Stimulated activated CD4-positive, alpha-beta T cell treated with anti-CD3 and anti-CD28 coated beads, Interleukin-12 subunit alpha, Interleukin-12 subunit beta, amount 100 ng/mL, for 4 hours (primary cell): ENCODE measurements at regions not wholly inside any gene's neighbourhood (a gene's known extent, or its start where the extent isn't known, plus 50 kb on each side); places are given as distances from the start of the nearest gene placed in this dataset.
"Not testable (repeated sequence)": the region's sequence is repeated elsewhere in the genome, so short reads cannot be mapped to it uniquely, and the experiment has no call there.

Experiments
- DNase-seq: peaks from one replicate; pipeline ENCODE4 v3.0.0-alpha.2; 2020

- no peak for DNase-seq
These were observed 1032.4 kb upstream of the MIR17HG start for GRCh38 chr13:90315061-90315460.

- no peak for DNase-seq
These were observed 1026.8 kb upstream of the MIR17HG start for GRCh38 chr13:90320664-90321063.

GRCh38 chr13:90321281-90321931 is 1026.1 kb upstream of the MIR17HG start:
- no peak for DNase-seq

- DNase-seq = no peak
These were observed 1017.8 kb upstream of the MIR17HG start for GRCh38 chr13:90329641-90330040.

GRCh38 chr13:90331974-90332373 is 1015.5 kb upstream of the MIR17HG start:
- DNase-seq = no peak

DNA sequence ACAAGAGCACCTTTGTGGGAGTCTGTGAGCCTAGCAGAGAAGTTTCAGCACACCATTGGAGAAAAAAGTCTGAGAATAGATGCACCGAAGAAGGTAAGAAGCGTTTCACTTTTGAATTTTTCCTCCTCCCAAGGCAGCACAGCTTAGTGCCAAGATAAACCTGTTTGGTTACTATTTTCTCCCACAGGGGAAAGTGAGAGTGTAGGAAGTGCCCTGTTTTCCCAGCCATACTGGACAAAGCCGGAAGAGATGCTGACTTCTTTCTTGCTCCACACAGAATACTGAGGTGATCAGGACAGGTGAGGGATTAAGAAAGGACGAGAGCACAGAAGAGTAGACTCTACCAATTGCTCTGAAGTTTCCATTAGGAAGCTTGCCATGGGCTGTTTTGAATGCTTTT is 1011.0 kb upstream of the MIR17HG start:
- DNase-seq = no peak

- DNase-seq = not testable (repeated sequence)
These were observed 1006.1 kb upstream of the MIR17HG start for GRCh38 chr13:90341348-90341747.

DNA sequence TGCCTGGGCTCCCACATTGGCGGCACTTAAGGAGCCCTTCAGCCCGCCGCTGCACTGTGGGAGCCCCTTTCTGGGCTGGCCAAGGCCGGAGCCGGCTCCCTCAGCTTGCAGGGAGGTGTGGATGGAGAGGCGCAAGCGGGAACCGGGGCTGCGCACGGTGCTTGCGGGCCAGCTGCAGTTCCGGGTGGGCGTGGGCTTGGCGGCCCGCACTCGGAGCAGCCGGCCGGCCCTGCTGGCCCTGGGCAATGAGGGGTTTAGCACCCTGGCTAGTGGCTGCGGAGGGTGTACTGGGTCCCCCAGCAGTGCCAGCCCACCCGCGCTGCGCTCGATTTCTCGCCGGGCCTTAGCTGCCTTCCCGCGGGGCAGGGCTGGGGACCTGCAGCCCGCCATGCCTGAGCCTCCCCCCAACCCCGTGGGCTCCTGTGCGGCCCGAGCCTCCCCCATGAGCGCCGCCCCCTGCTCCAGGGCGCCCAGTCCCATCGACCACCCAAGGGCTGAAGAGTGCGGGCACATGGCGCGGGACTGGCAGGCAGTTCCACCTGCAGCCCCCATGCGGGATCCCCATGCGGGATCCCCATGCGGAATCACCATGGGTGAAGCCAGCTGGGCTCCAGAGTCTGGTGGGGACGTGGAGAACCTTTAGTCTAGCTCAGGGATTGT is 998.9 kb upstream of the MIR17HG start:
- DNase-seq = not testable (repeated sequence)

DNA sequence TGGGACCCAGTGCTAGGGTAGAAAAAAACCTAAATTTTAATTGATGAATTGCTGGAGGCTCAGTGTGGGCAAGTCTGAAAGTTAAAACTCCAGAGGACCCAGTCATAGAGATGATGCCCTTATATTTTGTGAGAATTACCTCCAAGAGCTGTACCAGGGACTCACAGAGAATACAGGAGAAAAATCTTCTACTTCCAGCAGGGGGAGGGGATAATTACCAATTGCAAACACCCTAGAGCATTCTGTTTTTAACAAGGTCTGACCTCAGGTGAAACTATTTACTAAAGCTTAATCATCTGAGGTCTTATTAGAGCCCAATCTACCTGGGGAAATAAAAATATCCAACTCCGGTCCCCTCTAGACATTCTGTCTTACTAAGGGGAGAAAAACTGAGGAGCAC is 994.7 kb upstream of the MIR17HG start:
- DNase-seq = no peak

- no peak for DNase-seq
These were observed 992.2 kb upstream of the MIR17HG start for GRCh38 chr13:90355162-90355751.

- DNase-seq = no peak
These were observed 986.7 kb upstream of the MIR17HG start for GRCh38 chr13:90360785-90361184.

- DNase-seq = no peak
These were observed 984.8 kb upstream of the MIR17HG start for GRCh38 chr13:90362707-90363106.

- DNase-seq = no peak
These were observed 982.4 kb upstream of the MIR17HG start for GRCh38 chr13:90365130-90365529.

DNA sequence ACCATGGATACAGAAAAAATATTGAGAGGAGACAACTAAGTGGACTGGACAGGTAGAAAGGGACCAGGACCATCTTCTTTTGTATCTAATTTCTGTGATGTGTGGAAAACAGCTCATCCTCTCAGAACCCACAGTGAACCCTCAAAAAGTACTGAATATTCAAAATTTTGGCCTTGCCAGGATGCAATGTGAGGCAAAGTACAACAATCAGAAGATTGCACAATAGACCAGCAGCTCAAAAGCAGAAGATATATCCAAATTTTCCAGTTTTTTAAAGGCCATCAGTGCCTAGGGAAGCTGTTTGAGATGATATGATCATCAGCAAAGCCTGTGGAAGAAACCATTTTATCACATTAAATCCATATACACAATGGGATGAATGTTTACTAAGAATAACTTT is 973.3 kb upstream of the MIR17HG start:
- DNase-seq = no peak

DNA sequence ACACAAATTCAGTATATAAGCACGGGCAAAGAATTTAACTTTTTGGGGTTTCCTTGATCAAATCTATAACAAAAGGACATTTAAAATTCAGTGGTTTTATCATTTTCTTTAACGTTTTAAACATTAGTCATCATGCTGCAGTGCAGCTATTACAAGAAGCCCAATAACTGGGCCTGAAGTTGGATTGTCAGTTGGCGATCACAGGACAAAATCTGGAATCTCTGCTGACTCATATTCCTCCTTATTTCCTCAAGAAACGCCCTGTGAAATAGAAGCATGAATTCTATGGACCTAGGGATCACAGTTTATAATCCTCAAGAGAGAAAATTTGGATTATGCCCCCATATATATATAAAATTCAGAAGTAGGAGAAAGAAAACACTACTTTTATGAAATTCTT is 971.6 kb upstream of the MIR17HG start:
- DNase-seq = no peak

DNA sequence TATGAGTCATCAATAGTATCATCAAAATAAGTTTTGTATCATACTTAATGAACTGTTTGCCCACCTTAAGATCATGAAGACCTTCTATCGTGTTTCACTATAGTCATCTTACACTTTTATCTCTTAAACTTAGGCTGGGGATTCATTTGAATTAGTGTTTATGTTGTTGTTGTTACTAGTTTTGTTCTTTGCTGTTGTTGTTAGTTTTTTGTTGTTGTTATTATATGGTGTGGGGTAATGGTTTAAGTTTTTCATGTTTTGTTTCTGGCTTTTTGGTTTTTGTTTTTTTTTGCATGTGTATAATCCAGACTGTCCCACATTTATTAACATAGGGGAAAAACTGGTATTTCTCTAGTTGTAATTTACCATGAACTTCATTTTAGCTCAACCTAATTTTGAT is 965.1 kb upstream of the MIR17HG start:
- DNase-seq = no peak

DNA sequence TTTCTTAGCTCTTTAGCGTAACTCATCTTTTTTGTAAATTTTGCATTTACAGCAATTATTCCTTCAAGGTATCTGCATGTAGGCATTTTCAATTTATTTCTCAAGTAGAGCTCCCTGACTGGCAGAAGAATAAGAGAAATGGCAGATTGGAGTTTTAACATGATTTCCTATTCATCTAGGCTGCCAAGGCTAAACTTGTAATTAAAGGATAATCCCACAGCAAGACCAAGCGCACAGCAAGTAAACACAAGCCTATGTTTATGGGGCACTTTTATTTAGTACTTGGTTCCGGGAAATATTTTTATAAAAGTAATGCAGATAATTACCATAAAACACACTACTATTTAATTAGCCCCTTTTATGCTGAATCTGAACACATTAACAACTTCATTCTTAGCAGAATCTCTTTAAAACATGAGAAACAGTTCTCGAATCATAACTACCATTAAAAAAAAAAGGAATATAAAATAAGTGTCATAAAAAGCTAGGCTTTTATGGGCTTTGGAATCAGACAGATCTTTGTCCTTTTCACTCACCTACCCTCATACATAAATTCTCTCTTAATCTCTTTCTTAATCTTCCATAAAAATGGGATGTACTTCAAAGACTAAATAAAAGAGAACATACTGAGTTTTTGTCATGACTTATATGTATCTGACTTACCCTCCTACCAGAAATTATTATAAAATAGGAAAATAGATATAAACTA is 961.6 kb upstream of the MIR17HG start:
- DNase-seq = no peak

- DNase-seq = no peak
These were observed 958.5 kb upstream of the MIR17HG start for GRCh38 chr13:90388887-90389452.

- DNase-seq = no peak
These were observed 958.0 kb upstream of the MIR17HG start for GRCh38 chr13:90389537-90389936.

GRCh38 chr13:90393408-90393807 is 954.1 kb upstream of the MIR17HG start:
- no peak for DNase-seq

DNA sequence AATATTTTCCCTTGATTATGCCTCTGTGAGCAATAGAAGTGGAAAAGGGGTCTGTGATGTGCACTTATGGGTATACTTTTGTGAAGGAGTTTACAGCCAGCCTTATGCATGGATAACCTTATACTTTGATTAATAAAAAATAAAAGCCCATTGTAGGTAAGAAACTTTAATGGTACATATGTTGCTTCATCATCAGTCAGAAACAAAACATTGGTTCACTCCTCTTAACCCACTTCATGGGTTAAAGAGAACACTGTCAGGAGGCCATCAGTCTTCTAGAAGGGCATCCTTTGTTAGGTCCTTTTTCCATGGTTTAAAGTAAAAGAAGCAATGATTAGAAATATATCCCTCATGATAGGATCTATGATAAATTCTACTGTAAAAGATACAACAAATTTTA is 952.1 kb upstream of the MIR17HG start:
- DNase-seq = no peak

DNA sequence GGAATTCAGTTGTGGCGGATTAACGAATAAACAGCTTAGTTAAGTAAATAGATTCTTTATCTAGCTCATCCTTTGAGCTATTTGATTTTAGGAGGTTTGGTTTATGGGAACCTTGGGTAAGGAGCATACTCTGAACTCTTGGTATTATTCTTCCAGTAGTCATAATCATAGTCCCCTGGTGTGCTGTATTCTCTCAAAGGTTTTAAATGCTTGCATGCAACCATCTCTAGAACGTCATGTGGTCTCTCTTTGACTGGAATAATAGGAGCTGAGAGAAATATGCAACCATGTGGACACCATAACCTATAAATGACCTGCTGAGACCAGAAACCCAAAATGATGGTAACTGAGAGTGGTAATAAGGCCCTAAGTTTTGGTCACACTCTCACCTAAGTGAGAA is 951.6 kb upstream of the MIR17HG start:
- DNase-seq = no peak

DNA sequence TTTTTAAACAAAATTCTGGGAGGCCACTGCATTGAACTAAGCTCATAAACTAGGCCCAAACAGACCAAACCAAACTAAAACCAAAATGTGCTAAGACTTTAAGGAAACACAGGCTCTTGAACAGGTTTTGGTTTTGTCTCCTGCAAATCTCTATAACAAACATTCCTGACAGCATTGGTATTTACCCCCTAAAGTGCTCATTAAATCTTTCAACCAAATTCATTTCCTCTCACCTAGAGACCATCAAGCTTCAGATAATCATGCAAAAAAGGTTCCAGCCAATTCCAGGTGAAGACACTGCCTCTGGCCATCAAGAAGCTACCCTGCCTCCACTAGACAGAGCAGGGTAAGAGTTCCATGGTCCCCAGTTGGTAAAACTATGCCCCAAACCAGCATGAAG is 951.2 kb upstream of the MIR17HG start:
- no peak for DNase-seq

GRCh38 chr13:90397503-90397902 is 950.0 kb upstream of the MIR17HG start:
- DNase-seq = no peak
